Coronary artery (tissue), 2 donors: ENCODE measurements at regions not wholly inside any gene's neighbourhood (a gene's known extent, or its start where the extent isn't known, plus 50 kb on each side); places are given as distances from the start of the nearest gene placed in this dataset.
"Not testable (repeated sequence)": the region's sequence is repeated elsewhere in the genome, so short reads cannot be mapped to it uniquely, and the experiment has no call there.

Experiments used
- DNase-seq: peaks from one replicate; pipeline ENCODE4 v3.0.0-alpha.2; 2017; ENCODE audit warnings: low spot score
- H3K27ac ChIP-seq, 2 donors: fragments of 200-600 bp; sonication (generic); one replicate each; pipeline ENCODE4 v1.5.1; 2016 to 2019
- H3K4me3 ChIP-seq: fragments of 200-600 bp; sonication (generic); 2 replicates; pipeline ENCODE4 v1.5.1; 2016; ENCODE audit warnings: mild to moderate bottlenecking, moderate library complexity
- TF ChIP-seq, protein P1 (sequence below): fragments of 200-600 bp; sonication (generic); IDR thresholded peaks from one replicate; pipeline ENCODE4 v1.5.1; 2019; ENCODE audit warnings: antibody characterized with exemption

DNA sequence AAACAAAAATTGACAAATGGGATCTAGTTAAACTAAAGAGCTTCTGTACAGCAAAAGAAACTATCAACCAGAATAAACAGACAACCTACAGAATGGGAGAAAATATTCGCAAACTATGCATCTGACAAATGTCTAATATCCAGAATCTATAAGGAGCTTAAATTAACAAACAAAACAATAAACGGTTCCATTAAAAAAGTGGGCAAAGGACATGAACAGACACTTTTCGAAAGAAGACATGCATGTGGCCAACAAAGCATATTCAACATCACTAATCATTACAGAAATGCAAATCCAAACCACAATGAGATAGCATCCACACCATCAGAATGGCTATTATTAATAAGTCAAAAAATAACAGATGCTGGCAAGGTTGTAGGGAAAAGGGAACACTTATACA, 50.5 kb upstream of the MED13L start:
- not testable (repeated sequence) for H3K4me3 ChIP-seq, H3K27ac ChIP-seq, DNase-seq

DNA sequence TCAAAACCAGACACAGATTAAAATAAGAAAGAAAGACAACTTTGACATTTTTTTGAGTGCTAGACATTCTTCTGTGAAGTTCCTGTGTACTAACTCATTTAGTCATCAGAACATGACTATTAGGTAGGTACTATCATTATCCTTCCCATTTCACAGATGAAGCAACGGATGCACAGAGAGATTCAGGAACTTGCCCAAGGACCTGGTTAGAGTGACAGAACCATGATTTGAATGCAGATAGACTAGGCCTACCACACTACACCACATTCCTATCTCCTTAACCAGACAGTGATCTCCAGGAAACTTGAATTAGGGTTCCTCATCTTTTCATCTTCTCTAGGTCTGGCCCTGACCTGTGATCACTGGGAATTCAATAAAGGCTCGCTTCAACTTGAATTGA, 54.4 kb upstream of the MED13L start:
- DNase-seq = no peak
- Histone ChIP-seq H3K27ac (no peak overlapping the region), H3K4me3 (no peak overlapping the region)
- TF ChIP-seq, protein P1, sequence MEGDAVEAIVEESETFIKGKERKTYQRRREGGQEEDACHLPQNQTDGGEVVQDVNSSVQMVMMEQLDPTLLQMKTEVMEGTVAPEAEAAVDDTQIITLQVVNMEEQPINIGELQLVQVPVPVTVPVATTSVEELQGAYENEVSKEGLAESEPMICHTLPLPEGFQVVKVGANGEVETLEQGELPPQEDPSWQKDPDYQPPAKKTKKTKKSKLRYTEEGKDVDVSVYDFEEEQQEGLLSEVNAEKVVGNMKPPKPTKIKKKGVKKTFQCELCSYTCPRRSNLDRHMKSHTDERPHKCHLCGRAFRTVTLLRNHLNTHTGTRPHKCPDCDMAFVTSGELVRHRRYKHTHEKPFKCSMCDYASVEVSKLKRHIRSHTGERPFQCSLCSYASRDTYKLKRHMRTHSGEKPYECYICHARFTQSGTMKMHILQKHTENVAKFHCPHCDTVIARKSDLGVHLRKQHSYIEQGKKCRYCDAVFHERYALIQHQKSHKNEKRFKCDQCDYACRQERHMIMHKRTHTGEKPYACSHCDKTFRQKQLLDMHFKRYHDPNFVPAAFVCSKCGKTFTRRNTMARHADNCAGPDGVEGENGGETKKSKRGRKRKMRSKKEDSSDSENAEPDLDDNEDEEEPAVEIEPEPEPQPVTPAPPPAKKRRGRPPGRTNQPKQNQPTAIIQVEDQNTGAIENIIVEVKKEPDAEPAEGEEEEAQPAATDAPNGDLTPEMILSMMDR = no peak

DNA sequence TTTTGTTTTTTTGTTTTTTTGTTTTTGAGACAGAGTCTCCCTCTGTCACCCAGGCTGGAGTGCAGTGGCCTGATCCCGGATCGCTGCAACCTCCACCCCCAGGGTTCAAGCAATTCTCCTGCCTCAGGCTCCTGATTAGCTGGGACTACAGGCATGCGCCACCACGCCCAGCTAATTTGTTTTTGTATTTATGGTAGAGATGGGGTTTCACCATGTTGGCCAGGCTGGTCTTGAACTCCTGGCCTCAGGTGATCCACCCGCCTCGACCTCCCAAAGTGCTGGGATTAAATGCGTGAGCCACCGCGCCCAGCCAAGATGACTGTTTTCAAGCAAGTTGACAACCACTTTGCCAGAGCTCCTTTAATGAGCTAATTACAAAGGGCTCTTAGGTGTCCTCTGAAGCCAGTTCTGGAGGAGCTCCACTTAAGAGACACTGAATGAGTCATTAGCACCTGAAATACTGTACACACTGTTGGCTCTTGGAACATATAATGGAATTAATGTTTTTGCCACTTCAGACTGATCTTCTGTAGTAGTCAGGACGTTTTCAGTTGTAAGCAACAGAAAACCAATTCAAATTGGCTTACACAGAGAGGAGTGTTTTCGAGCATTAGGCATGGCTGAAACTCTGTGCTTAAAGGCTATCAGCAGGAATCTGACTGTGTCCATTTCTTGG, 55.4 kb upstream of the MED13L start:
- TF ChIP-seq, protein P1 = no peak
- Histone ChIP-seq H3K27ac (no peak overlapping the region), H3K4me3 (no peak overlapping the region)
- no peak for DNase-seq

DNA sequence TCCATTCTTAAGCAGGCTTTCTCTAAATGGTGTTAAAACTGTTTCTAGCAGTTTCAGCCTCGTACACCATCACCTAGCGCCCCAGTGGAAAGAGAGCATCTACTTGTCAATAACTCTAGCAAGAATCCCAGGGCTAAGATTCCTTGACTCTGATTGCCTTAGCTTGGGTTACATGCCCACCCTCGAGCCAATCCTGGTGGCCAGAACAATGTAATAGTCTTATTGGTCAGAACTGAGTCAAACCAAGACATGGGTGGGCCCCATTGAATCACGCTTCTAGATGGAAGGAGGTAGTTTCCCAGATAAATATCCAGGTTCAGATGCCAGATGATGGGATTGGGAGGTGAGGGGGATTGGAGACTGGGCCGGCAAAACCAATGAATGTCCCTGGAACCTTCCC, 55.9 kb upstream of the MED13L start:
- TF ChIP-seq, protein P1 = no peak
- DNase-seq = no peak
- H3K27ac ChIP-seq = no peak overlapping the region
- H3K4me3 ChIP-seq = no peak overlapping the region

DNA sequence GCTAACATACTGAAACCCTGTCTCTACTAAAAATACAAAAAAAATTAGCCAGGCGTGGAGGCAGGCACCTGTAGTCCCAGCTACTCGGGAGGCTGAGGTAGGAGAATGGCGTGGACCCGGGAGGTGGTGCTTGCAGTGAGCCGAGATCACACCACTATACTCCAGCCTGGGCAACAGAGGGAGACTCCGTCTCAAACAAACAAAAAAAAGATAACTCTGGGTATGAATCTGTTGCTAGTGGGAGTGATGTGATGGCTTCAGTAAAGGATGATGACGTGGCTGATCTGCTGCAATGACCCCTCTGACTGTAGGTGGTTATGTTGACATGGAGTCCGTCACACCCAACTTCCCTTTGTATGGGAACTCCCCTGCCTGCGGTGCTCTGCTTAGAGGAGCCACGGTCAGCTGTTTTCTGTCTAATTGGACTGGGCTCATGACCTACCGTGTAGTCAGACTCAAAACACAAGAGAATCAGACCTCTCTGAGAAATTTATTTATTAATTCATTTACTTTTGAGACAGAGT, 59.1 kb upstream of the MED13L start:
- no peak for DNase-seq
- TF ChIP-seq, protein P1 = no peak
- H3K27ac ChIP-seq = no peak overlapping the region
- H3K4me3 ChIP-seq = no peak overlapping the region

DNA sequence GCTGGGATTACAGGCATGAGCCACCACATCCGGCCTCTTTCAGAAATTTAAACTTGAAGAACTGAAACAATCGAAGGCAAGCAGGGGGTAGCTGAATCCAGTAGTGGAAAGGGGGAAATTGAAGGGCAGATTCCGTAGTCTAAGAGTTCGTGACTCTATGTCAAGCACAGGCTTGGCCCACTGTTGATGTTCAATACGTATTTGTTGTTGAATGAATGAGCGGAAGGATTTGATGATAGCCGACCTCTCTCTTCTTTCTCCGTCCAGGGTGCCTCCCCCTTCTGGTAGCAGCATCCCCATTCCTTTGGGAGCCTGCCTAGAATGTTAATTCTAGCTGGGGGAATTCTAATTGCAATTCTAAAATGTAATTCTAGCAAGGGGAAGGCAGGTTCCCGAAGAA, 59.8 kb upstream of the MED13L start:
- no peak overlapping the region for H3K4me3 ChIP-seq
- DNase-seq = no peak

DNA sequence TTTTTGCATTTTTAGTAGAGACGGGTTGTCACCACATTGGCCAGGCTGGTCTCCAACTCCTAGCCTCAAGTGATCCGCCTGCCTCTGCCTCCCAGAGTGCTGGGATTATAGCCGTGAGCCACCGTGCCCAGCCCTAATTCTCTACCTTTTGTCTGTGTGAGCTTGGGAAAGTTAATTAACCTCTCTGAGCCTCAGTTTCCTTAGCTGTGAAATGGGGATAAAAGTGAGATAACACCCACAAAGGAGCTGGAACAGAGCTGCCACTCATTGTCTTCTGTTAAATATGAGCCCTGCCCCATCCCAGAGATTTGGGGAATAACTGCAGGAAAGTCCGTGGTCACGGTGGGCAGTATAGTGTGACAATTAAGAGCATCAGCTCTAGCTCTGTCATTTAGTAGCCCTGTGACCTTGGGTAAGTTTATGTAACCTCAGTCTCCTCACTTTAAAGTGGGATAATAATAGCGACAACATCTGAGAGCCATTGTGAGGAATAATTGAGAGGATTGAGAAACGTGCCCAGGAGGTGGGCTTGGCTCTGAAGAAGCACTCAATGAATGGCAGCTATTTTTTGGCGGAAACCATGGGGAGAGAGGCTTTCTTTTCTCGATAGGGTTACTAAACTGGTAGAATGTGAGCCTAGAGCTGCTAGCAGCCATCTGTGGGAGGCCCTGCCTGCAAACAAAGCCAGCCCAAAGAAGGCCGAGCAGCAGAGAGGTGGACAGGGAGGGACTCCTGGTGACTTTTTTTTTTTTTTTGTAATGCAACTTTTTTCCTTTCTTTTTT, 60.8 kb upstream of the MED13L start:
- H3K27ac ChIP-seq = no peak overlapping the region
- H3K4me3 ChIP-seq = no peak overlapping the region
- TF ChIP-seq, protein P1 = no peak
- no peak for DNase-seq

More for the DNA sequence above, 59.8 kb upstream of the MED13L start:
- no peak overlapping the region for H3K27ac ChIP-seq
- TF ChIP-seq, protein P1 = no peak
